NCI-H2107 (cell line): ENCODE measurements at regions not wholly inside any gene's neighbourhood (a gene's known extent, or its start where the extent isn't known, plus 50 kb on each side); places are given as distances from the start of the nearest gene placed in this dataset.
"Not testable (repeated sequence)": the region's sequence is repeated elsewhere in the genome, so short reads cannot be mapped to it uniquely, and the experiment has no call there.

Experiments used
- DNase-seq: peaks from one replicate; lab custom pipeline; 2025; lab: John Stamatoyannopoulos, UW

GRCh38 chr10:108957681-108958080, 965.6 kb downstream of the XPNPEP1 start:
- DNase-seq: no peak

GRCh38 chr10:108956149-108956548, 967.2 kb downstream of the XPNPEP1 start:
- no peak for DNase-seq

GRCh38 chr10:108920029-108920428, 1003.3 kb downstream of the XPNPEP1 start:
- not testable (repeated sequence) for DNase-seq

- no peak for DNase-seq
Measured at GRCh38 chr10:108913300-108913699, 1010.0 kb downstream of the XPNPEP1 start.

GRCh38 chr10:108911814-108912541, 1011.3 kb downstream of the XPNPEP1 start:
- no peak for DNase-seq

- DNase-seq: no peak
Measured at GRCh38 chr10:108908096-108908495, 1015.2 kb downstream of the XPNPEP1 start.

GRCh38 chr10:108905821-108906220, 1017.5 kb downstream of the XPNPEP1 start:
- no peak for DNase-seq

DNA sequence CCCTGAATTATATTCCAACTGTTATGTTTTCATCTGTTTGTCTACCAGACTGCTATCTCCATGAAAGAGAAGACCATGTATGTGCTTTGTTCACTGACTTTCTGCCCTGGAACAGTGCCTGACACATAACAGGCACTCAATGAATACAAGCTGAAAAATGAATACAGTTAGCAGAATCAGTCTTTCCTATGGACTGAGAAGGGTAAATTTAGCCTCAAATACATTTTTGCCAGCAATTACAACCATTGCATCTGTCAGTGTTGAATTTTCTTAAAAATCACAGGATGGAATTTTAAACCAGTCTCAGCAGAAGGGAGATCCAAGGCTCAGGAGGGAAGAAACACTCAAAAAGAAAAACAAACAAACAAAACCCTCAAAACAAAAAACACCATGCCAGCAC, 1018.1 kb downstream of the XPNPEP1 start:
- no peak for DNase-seq

DNA sequence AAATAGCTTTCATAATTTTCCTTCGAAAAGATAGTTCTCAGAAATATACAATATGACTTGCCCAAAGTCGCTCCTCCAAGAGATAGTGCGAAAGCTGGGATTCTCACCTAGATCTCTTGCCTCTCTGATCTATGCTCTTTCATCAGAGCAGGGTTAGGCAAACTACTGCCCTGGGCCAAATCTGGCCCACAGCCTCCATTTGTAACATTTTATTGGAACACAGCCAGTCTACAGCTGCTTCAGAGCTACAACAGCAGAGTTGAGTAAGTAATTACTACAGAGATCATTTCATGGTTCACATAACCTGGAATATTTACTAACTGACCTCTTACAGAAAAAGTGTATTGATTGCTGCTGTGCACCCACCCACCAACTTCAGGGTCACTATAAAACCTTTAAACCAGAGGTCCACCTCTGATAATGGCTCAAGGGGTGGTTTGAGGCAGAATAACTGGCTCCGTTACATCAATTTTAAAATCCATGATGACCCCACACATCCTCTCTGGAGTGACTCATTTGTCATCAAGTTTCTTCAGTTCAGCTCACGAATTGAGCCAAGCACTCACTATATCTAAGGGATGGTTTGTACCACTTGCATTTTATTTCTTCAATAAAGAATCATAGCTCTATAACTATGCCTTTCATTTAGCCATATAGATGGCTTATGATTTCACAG, 1019.0 kb downstream of the XPNPEP1 start:
- no peak for DNase-seq

DNA sequence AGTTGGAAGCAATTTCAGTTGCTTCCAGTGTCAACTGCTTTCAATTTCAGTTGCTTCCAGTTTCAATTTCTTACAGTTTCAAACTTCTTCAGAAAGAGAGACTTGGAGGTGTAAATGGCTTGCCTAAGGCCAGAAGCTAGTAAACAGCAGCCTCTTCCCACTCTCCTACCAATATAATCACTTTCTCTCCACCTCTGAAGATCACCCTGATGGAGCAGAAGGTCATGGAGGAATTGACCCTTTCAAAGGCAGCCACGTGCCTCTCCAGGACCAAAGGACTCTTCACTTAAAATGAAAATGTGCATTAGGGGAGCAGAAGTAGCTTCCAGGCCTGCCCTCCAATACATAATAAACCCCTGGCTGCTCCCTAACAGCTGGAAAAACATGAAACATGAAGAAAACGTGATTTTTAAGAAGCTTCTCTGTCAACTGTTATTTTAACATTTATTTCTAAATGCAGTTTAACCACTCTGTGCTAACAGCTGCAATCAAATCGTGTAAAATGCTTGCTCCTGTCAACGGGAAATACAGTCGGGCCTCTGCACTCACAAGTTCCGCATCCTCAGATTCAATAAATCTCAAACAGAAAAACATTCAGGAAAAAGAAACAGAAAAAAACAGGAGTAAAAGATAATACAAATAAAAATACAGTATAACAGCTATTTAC, 1020.6 kb downstream of the XPNPEP1 start:
- no peak for DNase-seq

DNA sequence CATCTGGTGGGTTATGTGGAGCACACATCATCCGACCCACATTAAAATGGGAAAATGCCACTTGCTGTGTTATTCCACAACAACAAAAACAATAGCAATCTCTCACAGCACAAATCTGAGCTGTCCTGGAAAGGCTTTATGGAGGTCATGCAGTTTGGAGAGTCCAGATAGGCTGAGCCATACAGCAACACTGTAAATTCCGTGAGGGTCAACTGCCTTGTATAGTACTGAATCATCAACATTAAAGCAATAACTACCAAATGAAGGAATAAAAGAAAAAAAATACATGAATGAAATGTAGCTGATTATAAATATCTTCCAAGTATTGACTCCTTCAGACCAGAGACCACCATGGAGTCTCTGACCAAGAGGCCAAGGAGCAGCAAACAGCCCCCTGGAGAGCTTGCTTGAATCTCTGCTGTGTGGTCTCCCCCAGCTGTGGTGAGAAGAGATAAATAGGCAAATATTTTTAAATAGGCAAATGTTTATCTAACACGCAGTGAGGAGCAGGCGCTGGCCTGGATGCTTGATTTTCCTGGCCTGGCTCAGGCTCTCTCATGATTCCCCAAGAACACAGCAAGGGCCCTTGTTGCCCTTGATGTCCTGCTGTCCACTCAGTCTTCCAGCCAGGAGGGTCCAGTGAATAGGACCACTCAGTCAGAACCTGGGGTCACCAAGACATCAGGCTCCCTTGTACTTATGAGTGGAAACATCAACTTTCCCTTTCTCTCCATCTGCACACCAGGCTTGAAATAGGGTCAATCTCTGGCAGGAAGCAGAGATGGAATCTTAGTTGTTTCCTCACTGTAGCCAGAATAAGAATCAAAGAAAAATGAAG, 1021.3 kb downstream of the XPNPEP1 start:
- no peak for DNase-seq

DNA sequence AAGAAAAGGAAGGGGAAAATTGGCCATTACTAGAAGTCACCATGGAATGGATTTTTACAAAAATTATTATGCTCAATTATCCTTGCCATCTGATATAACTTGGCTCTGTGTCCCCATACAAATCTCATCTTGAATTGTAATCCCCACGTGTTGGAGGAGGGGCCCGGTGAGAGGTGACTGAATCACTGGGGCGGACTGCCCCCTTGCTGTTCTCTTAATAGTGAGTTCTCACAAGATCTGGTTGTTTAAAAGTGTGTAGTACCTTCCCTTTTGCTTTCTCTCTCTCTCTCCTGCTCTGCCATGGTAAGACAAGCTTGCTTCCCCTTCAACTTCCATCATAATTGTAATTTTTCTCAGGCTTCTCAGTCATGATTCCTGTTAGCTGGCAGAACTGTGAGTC, 1023.6 kb downstream of the XPNPEP1 start:
- no peak for DNase-seq

GRCh38 chr10:108894402-108895301, 1028.7 kb downstream of the XPNPEP1 start:
- DNase-seq: no peak

GRCh38 chr10:108877095-108877561, 1046.2 kb downstream of the XPNPEP1 start:
- no peak for DNase-seq

GRCh38 chr10:108872854-108873253, 1050.5 kb downstream of the XPNPEP1 start:
- no peak for DNase-seq

- no peak for DNase-seq
Measured at GRCh38 chr10:108868881-108869280, 1054.4 kb downstream of the XPNPEP1 start.

GRCh38 chr10:108862676-108863350, 1060.5 kb downstream of the XPNPEP1 start:
- DNase-seq: no peak

DNA sequence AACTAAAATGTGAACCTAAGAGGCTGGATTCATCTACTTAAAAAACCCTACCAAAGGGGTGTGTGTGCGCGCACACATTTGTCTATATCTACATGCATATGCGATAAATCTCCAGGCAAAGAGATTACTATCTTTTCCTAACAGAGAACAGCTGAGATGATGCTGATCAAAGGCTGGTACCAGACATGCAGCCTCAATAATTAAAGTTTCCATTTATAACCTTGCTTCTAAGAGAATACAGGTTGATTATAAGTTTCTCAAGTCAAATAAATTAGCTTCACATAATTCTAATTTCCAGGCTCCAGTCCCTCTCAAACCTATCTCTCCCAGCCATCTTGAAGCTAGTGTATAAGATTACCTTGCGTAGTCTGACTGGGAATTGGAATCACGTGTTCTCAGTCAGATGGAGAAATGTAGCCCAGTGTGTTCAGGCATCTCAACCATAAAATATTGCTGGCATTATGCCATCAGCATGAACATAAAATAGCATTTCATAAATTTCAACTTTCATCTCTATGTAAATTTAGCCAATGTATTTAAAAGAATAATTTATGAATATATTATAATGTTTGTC, 1062.0 kb downstream of the XPNPEP1 start:
- no peak for DNase-seq

GRCh38 chr10:108852211-108852610, 1071.1 kb downstream of the XPNPEP1 start:
- no peak for DNase-seq
